Esophagus muscularis mucosa (tissue), 4 donors: ENCODE measurements at regions not wholly inside any gene's neighbourhood (a gene's known extent, or its start where the extent isn't known, plus 50 kb on each side); places are given as distances from the start of the nearest gene placed in this dataset.

Source experiments
- DNase-seq: peaks from one replicate; pipeline ENCODE4 v3.0.0-alpha.2; 2017; ENCODE audit errors: extremely low spot score
- H3K27ac ChIP-seq, 4 donors: fragments of 200-600 bp; sonication (generic); replicated peaks in 1 of 4; 1 replicate in 3 of 4; 2 replicates in 1 of 4; pipeline ENCODE4 v1.5.1; 2016 to 2019; ENCODE audit warnings: mild to moderate bottlenecking in 1 of 4
- H3K27me3 ChIP-seq, 4 donors: fragments of 200-600 bp; sonication (generic); one replicate each; pipeline versions ENCODE4 v1.5.1 to v1.6.0; 2016 to 2019
- H3K36me3 ChIP-seq, 4 donors: fragments of 200-600 bp; sonication (generic); one replicate each; pipeline ENCODE4 v1.5.1; 2016 to 2019
- H3K4me1 ChIP-seq, 4 donors: fragments of 200-600 bp; sonication (generic); one replicate each; pipeline ENCODE4 v1.5.1; 2016 to 2019
- H3K4me3 ChIP-seq, 4 donors: fragments of 200-600 bp; sonication (generic); 1 replicate in 2 of 4; 2 replicates in 2 of 4; pipeline ENCODE4 v1.5.1; 2016 to 2019; ENCODE audit warnings: mild to moderate bottlenecking in 4 of 4, moderate library complexity in 1 of 4
- H3K9me3 ChIP-seq, 4 donors: fragments of 200-600 bp; sonication (generic); 1 replicate in 3 of 4; 2 replicates in 1 of 4; pipeline ENCODE4 v1.5.1; 2016 to 2019
- CTCF ChIP-seq, 3 experiments: fragments of 200-600 bp in 2 of 3; fragments of 450-650 bp in 1 of 3; sonication (generic) in 2 of 3; IDR thresholded peaks; one replicate each; pipeline ENCODE4 v1.5.1; 2017 to 2019; ENCODE audit warnings: antibody characterized with exemption in 3 of 3, mild to moderate bottlenecking in 2 of 3, moderate library complexity in 1 of 3
- EP300 ChIP-seq: sonication (generic); formaldehyde crosslinking; IDR thresholded peaks from one replicate; pipeline ENCODE4 v1.6.1; 2017; ENCODE audit warnings: antibody characterized with exemption
- POLR2A ChIP-seq: fragments of 450-650 bp; IDR thresholded peaks from one replicate; pipeline ENCODE4 v1.6.1; 2017; ENCODE audit warnings: antibody characterized with exemption, moderate library complexity, mild to moderate bottlenecking, low read depth
- POLR2AphosphoS5 ChIP-seq, 2 donors: sonication (generic); formaldehyde crosslinking; IDR thresholded peaks; one replicate each; pipeline ENCODE4 v1.6.1; 2017; ENCODE audit warnings: antibody characterized with exemption in 2 of 2
- WGBS: methylation state at CpG from one replicate; pipeline ENCODE4 v1.1.5; 2018; 5-methylcytosine and 5-hydroxymethylcytosine counted together
- intact Hi-C: fragments of 100-400 bp; cut with DNase I; formaldehyde crosslinking; loops from one replicate; pipeline ENCODE4 v1.15.1; 2023

- TF ChIP-seq POLR2A (no peak), CTCF (IDR thresholded peaks at IDR 0.05) (no peak)
- WGBS: 86% methylated on average over 1 of the region's 1 CpG
- Histone ChIP-seq H3K4me3 (no peak overlapping the region), H3K36me3 (no peaks in the 10 kb centered on the region), H3K9me3 (peaks cover 0 to 5% (median 0%) of the 10 kb centered on the region in 4 donors), H3K27ac (no peak overlapping the region), H3K27me3 (no peaks in the 10 kb centered on the region), H3K4me1 (peaks cover 0 to 3% (median 0%) of the 10 kb centered on the region in 4 donors)
- intact Hi-C loops: no loop called here
- DNase-seq: no peak
Observed at GRCh38 chr3:176798680-176799079, 398.6 kb downstream of the TBL1XR1 start.

DNA sequence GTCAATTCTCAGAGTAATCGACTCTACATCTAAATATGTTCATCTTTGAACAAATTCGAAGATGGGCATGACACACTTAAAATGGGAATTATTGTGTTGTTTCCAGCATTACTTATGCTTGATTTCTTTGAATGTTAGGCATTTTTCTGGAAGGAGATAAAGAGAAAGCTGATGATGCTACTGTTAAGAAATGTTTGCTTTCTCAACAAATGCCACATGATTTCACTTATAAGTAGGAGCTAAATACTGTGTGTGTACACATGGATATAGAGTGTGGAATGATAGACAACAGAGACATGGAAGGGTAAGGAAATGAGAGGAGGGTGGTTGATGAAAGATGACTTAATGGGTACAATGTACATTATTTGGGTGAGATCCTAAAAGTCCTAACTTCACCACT is 400.9 kb downstream of the TBL1XR1 start:
- peaks cover 0 to 3% (median 0%) of the 10 kb centered on the region in 4 donors for H3K4me1 ChIP-seq
- intact Hi-C loops: no loop called here
- no peaks in the 10 kb centered on the region for H3K36me3 ChIP-seq
- 88% methylated on average over 2 of the region's 2 CpGs for WGBS
- no peak overlapping the region for H3K4me3 ChIP-seq
- H3K27me3 ChIP-seq: no peaks in the 10 kb centered on the region
- H3K9me3 ChIP-seq: no peaks in the 10 kb centered on the region
- no peak overlapping the region for H3K27ac ChIP-seq
- no peak for DNase-seq
- TF ChIP-seq EP300: no peak

GRCh38 chr3:176795891-176796290 is 401.4 kb downstream of the TBL1XR1 start:
- Histone ChIP-seq H3K4me1 (peaks cover 0 to 3% (median 0%) of the 10 kb centered on the region in 4 donors), H3K27me3 (no peaks in the 10 kb centered on the region), H3K9me3 (no peaks in the 10 kb centered on the region), H3K27ac (no peak overlapping the region), H3K4me3 (no peak overlapping the region), H3K36me3 (no peaks in the 10 kb centered on the region)
- 52% methylated on average over 2 of the region's 2 CpGs for WGBS
- no peak for TF ChIP-seq POLR2AphosphoS5 (IDR thresholded peaks at IDR 0.05)
- no peak for TF ChIP-seq POLR2A
- no peak for TF ChIP-seq CTCF (IDR thresholded peaks at IDR 0.05)
- TF ChIP-seq EP300: no peak
- no peak for DNase-seq
- intact Hi-C loops: no loop called here

DNA sequence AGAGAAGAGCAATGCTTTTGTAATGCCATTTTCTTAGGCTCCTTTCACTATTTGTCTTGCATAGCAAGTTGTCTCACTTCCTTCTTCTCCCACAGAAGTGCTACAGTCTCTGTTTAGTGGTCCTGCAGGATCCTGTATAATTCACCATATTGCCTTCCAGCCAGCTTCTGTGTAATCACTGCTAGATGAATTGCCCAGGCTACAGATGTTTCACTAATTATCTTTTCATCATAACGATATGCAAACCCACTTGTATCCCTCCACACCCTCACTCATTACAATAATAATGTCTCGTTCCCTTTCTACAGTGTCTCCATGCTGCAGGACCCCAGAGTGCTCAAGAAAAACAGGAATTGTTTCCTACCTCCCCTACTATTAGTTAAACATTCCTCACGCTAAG is 402.9 kb downstream of the TBL1XR1 start:
- peaks cover 0 to 7% (median 0%) of the 10 kb centered on the region in 4 donors for H3K4me1 ChIP-seq
- TF ChIP-seq CTCF (IDR thresholded peaks at IDR 0.05) (no peak), POLR2A (no peak), EP300 (no peak), POLR2AphosphoS5 (IDR thresholded peaks at IDR 0.05) (no peak)
- 71% methylated on average over 3 of the region's 3 CpGs for WGBS
- H3K27me3 ChIP-seq: no peaks in the 10 kb centered on the region
- intact Hi-C loops: no loop called here
- H3K36me3 ChIP-seq: no peaks in the 10 kb centered on the region
- no peak overlapping the region for H3K27ac ChIP-seq
- H3K9me3 ChIP-seq: no peaks in the 10 kb centered on the region
- DNase-seq: no peak
- H3K4me3 ChIP-seq: no peak overlapping the region

DNA sequence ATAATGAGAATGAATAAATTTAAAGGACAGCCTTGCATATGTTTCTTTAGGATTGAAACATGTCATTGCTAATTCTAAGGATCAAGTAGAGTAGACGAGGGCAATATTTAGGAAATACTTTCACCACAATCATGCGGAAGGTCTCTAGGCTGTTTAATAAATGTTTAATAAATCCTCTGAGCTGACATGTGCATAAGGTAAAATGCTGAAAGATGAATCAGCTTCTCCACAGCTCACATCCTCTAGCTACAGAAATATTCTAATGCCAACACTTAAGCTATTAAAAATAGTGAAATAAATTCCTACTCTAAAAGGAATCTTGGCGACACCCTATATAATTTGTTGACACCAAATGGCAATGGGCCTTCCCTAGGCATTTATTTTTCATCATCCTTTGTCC is 407.3 kb downstream of the TBL1XR1 start:
- WGBS: 59% methylated on average over 3 of the region's 3 CpGs
- no peak for DNase-seq
- intact Hi-C loops: no loop called here
- peaks cover 0 to 15% (median 8%) of the 10 kb centered on the region in 4 donors for H3K4me1 ChIP-seq
- no peak overlapping the region for H3K4me3 ChIP-seq
- H3K27me3 ChIP-seq: no peaks in the 10 kb centered on the region
- no peaks in the 10 kb centered on the region for H3K9me3 ChIP-seq
- H3K36me3 ChIP-seq: no peaks in the 10 kb centered on the region
- TF ChIP-seq CTCF (IDR thresholded peaks at IDR 0.05): no peak
- TF ChIP-seq EP300: no peak
- no peak for TF ChIP-seq POLR2A
- TF ChIP-seq POLR2AphosphoS5 (IDR thresholded peaks at IDR 0.05): no peak
- H3K27ac ChIP-seq: no peak overlapping the region
